ENCODE measurements at regions not wholly inside any gene's neighbourhood (a gene's known extent, or its start where the extent isn't known, plus 50 kb on each side); places are given as distances from the start of the nearest gene placed in this dataset.
"Not testable (repeated sequence)": the region's sequence is repeated elsewhere in the genome, so short reads cannot be mapped to it uniquely, and the experiment has no call there.

DNA sequence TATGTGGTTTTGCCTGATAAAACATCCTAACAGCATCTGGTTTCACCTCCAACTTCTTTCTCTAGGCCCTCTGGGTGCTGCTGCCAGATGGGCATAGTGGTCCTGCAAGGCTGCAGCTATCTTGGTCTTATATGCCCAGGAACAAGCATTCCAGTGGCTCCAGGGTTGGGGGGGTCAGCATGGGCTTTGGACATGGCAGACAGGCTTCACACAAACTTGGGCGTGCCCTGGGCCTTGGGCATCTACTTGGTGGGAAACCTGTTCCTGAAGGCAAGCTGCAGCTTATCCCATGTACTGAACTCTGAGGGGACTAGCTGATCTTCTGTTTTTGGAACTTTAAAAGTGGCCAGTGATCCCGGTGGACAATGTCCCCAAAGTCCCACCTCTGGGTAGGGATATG lies 54.9 kb upstream of the ZNF678 start:
- DNase-seq (ENCODE audit: low read depth in 2 of 2), result no peak

DNA sequence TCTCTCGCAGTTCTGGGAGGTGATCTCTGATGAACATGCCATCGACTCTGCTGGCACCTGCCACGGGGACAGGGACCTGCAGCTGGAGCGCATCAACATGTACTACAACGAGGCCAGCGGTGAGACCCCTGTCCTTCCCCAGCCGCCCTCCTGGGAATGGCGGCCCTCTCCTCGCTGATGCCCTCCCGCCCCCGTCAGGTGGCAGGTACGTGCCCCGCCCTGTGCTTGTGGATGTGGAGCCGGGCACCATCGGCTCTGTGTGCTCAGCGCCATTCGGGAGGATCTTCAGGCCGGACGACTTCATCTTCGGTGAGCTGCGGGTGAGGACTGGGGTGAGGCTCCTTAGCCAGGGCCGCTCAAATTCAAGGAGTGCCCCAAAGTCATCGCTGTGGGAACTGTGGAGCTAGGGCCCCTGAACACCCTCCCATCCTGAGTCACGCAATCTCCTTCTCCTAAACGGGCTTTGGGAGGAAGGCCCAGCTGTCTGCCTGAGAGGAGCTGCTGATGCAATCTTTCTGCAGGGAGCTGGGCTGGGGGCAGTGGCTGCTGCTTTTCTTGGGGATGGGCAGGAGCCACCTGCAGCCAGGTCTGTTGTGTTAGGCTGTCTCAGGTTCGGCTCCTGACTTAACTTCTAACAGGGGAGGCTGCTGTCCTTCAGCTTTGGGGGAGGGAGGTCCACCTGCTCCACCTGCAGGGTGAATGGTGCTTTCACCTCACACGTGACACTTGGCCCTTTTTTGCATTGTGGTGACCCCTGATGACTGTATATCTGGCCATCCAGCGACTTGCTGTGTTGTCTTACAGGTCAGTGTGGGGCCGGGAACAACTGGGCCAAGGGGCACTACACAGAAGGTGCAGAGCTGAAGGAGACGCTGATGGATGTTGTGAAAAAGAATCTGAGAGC lies 56.6 kb upstream of the ZNF678 start:
- DNase-seq (ENCODE audit: low read depth in 2 of 2), result not testable (repeated sequence)

- DNase-seq (ENCODE audit: low read depth in 2 of 2), result not testable (repeated sequence)
Measured at GRCh38 chr1:227496045-227496444, 67.3 kb upstream of the ZNF678 start.

GRCh38 chr1:227493863-227494551 lies 69.3 kb upstream of the ZNF678 start:
- DNase-seq (ENCODE audit: low read depth in 2 of 2), result not testable (repeated sequence)

GRCh38 chr1:227490478-227490877 lies 72.9 kb upstream of the ZNF678 start:
- DNase-seq (ENCODE audit: low read depth in 2 of 2), result no peak

GRCh38 chr1:227490001-227490400 lies 73.4 kb upstream of the ZNF678 start:
- no peak for DNase-seq (ENCODE audit: low read depth in 2 of 2)

DNA sequence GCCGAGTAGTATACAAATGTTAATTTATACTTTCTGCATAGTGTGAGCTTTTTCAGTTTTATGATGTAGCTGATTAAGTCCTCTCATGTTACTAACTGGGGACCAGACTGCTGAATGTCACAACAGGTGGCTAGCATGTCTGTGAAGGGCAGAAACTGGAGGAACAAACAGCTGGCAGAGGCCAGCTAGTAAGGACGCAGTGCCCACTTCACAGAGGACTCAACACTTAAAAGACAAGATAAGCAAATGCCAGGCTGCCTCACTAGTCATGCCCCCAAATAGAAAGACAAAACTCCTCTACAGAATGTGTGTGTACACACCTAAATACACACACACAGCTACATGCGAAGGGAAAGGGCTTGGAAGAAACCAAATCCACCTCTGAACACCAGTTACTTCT lies 73.8 kb upstream of the ZNF678 start:
- no peak for DNase-seq (ENCODE audit: low read depth in 2 of 2)

DNA sequence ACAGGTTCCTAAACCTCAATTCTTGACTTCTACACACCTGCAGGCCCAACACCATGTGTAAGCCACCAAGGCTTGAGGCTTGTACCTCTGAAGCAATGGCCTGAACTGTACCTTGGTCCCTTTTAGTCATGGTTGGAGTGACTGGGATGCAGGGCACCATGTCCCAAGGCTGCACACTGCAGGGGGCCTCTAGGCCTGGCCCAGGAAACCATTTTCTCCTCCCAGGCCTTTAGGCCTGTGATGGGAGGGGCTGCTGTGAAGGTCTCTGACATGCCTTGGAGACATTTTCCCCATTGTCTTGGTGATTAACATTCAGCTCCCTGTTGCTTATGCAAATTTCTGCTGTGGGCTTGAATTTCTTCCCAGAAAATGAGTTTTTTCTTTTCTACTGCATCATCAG lies 75.8 kb upstream of the ZNF678 start:
- DNase-seq (ENCODE audit: low read depth in 2 of 2), result no peak

- no peak for DNase-seq (ENCODE audit: low read depth in 2 of 2)
Measured at GRCh38 chr1:227486559-227486958, 76.8 kb upstream of the ZNF678 start.

- DNase-seq (ENCODE audit: low read depth in 2 of 2), result no peak
Measured at GRCh38 chr1:227482023-227482299, 81.4 kb upstream of the ZNF678 start.

DNA sequence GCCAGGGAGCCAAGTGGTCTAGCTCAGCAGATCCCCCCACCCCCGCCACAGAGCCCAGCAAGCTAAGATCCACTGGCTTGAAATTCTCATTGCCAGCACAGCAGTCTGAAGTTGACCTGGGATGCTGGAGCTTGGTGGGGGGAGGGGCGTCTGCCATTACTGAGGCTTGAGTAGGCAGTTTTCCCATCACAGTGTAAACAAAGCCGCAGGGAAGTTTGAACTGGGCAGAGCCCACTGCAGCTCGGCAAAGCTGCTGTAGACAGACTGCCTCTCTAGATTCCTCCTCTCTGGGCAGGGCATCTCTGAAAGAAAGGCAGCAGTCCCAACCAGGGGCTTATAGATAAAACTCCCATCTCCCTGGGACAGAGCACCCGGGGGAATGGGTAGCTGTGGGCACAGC lies 89.3 kb upstream of the ZNF678 start:
- DNase-seq (ENCODE audit: low read depth in 2 of 2), result not testable (repeated sequence)

GRCh38 chr1:227472772-227473171 lies 90.6 kb upstream of the ZNF678 start:
- DNase-seq (ENCODE audit: low read depth in 2 of 2), result no peak

DNA sequence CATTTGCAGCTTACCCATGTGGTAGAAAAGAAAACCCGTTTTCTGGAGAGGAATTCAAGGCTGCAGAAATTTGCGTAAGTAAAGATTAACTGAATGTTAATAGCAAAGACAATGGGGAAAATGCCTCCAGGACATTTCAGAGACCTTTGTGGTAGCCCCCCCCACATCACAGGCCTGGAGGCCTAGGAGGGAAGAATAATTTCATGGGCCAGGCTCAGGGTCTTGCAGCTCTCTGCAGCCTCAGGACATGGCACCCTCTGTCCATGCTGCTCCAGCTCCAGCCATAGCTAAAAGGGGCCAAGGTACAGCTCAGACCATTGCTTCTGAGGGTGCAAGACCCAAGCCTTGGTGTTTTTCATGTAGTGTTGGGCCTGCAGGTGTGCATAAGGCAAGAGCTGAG lies 92.7 kb upstream of the ZNF678 start:
- no peak for DNase-seq (ENCODE audit: low read depth in 2 of 2)

DNA sequence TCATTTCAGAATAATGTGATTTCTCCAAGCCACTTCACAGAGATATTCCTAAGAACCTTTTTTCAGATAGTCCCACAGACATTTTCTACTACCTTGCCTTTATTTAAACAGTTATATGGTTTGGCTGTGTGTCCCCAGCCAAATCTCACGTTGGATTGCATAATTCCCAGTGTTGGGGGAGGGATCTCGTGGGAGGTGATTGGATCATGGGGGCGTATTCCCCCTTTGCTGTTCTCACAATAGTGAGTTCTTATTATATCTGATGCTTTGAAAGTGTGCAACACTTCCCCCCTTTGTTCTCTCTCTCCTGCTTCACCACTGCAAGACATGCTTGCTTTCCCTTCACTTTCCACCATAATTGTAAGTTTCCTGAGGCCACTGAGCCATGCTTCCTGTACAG lies 93.6 kb upstream of the ZNF678 start:
- DNase-seq (ENCODE audit: low read depth in 2 of 2), result no peak

DNA sequence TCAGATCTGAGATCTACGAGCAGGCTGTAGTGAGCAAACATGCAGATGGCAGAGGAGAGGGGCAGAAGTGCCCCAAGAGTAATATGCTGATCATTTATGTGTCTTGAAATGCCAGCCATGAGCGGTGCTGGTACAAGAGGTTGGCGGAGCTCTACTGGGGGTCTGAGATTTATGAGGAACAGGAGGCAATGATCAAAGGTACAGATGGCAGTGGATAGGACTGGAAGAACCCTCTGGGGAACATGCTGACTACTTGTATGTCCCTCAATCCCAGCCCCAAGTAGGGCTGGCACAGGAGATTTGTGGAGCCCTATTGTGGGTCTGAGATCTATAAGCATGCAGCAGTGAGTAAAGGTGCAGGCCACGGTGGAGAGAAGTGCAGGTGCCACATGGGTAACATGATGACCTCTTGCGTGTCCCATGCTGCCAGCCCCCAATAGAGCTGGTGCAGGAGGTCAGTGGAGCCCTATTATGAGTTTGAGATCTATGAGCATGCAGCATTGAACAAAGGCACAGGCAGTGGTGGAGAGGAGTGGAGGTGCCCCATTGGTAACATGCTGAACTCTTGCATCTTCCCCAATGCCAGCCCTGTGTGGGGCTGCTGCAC lies 97.2 kb upstream of the ZNF678 start:
- DNase-seq (ENCODE audit: low read depth in 2 of 2), result no peak

GRCh38 chr1:227465256-227465655 lies 98.1 kb upstream of the ZNF678 start:
- DNase-seq (ENCODE audit: low read depth in 2 of 2), result no peak

DNA sequence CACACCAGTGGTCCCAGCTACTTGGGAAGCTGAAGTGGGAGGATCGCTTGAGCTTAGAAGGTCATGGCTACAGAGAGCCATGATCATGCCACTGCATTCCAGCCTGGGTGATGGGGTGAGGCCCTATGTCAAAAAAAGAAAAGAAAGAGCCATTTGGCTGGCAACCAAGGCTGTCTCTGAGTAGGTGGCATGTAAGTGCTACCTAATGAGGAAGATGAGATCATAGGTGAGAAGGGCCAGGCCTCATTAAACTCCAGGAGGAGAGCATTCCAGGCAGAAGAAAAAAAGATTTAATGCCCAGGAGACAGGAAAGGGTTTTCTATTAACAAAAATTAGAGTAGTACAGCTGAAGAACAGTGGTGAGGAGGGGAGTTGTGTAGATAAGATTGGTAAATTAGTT lies 103.4 kb upstream of the ZNF678 start:
- no peak for DNase-seq (ENCODE audit: low read depth in 2 of 2)

DNA sequence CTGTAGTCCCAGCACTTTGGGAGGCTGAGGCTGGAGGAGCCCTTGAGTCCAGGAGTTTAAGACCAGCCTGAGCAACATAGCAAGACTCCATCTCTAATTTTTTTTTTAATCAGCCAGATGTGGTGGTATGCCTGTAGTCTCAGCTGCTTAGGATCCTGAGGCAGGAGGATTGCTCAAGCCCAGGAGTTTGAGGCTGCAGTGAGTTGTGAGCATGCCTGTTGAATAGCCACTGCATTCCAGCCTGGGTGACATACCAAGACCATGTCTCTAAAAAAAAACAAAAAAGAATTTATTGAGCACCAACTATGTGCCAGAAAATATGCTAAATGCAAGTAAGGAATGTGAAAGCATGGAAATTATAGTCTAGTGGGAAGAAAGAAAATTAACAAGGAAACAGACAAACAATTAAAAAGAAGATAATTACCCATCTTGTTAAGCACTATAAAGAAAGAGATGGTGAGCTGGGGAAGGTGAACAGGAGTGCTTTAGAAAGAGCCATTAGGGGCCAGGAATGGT lies 104.0 kb upstream of the ZNF678 start:
- no peak for DNase-seq (ENCODE audit: low read depth in 2 of 2)

GRCh38 chr1:227454686-227455085 lies 108.7 kb upstream of the ZNF678 start:
- DNase-seq (ENCODE audit: low read depth in 2 of 2), result no peak

DNA sequence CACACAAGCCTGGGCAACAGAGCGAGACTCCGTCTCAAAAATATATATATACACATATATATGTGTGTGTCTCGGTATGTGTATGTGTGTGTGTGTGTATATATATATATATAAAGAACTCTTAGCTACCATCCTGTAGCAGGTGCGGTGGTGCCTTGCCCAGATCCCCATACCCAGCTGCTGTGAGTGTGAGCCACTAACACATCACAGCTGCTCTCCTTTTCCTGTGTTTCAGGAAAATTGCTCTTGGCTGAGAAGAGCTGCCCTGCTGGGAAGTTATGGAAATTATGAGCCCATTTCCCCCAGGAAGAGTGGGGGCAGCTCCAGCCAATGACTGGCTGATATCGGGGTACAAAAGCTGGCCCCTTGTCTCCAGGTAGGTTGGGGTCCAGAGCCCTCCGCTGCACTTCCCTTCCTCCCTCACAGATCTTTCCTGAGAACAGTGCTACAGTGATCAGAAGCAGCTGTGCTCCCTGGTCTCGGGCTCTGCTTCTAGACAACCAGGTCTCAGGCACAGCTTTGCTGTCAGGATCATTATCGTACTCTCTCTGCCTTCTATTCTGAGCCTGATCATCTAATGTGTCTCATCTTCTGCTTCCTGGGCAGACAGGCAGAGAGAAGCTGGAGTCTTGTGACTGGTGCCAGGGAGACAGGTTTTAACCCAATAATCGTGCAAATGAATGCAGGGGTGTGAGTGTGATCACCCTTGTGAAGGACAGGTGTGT lies 109.6 kb upstream of the ZNF678 start:
- no peak for DNase-seq (ENCODE audit: low read depth in 2 of 2)

DNA sequence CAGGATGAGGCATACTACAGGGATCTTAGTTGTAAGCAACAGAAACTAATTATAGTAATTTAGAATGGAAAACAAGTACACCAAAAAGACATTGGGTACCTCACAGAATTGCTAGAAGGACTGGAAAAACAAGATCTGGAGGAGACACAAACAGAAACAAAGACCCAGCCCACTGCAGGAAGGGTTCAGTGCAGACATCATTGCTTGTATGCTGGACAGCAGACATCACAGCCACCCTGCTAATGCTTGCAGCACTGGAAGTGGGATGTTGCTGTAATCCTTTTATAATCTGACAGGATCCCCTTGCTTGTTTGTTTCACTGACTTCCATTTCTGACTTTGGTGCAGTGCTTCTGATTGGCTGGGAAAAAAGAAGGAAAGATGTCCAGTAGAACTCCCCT lies 111.4 kb upstream of the ZNF678 start:
- no peak for DNase-seq (ENCODE audit: low read depth in 2 of 2)

DNA sequence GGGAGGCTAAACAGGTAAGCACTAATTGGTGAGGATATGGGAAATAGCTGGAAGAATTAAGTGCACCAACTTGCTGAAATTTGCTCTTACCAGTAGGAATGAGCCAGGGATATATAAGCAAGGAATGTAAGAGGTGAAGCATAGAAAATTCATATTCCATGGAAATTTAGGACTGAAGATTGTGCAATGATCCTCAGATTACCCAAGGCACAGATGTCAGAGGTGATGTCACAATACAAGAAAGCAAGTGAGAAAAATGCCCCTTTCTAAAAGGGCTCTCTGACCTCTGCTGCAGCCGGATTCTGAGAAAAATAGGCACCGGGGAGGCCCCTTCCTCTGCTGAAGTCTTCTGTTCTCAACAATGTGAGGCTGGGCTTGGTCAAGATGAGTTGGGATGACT lies 112.3 kb upstream of the ZNF678 start:
- DNase-seq (ENCODE audit: low read depth in 2 of 2), result no peak

Data from stimulated activated CD4-positive, alpha-beta T cell treated with anti-CD3 and anti-CD28 coated beads, Interleukin-4, amount 100 ng/mL, for 48 hours (primary cell).